PC-3 (cell line): ENCODE measurements at regions not wholly inside any gene's neighbourhood (a gene's known extent, or its start where the extent isn't known, plus 50 kb on each side); places are given as distances from the start of the nearest gene placed in this dataset.
"Not testable (repeated sequence)": the region's sequence is repeated elsewhere in the genome, so short reads cannot be mapped to it uniquely, and the experiment has no call there.

ENCODE experiments used
- ATAC-seq: fragments of 200-7000 bp; cut with Tn5 transposase; 2 replicates; pipeline ENCODE4 v1.9.1; 2020; ENCODE audit warnings: mild to moderate bottlenecking, moderate library complexity
- BruUV-seq: library from RNA; stranded (reverse); fragments of 400-500 nt; replicated peaks from 2 replicates; lab custom pipeline; 2021; lab: Mats Ljungman, UMichigan
- CTCF ChIA-PET: fragments of 300-600 bp; sonication (Branson Sonifier 250); formaldehyde crosslinking; loops from one replicate; lab custom pipeline; 2022; ENCODE audit warnings: antibody characterized with exemption; lab: Charles Lee
- POLR2A ChIA-PET: fragments of 300-600 bp; sonication (Branson Sonifier 250); formaldehyde crosslinking; loops from one replicate; lab custom pipeline; 2022; ENCODE audit warnings: antibody characterized with exemption; ENCODE audit not compliant: unreplicated experiment; lab: Charles Lee
- DNase-seq: peaks from one replicate; pipeline ENCODE4 v3.0.0-alpha.2; 2015
- H2AFZ ChIP-seq: fragments of 300-600 bp; sonication (generic); 2 replicates; pipeline ENCODE4 v1.6.0; 2016; ENCODE audit warnings: antibody characterized with exemption, low read length
- H3F3A ChIP-seq: fragments of 300-600 bp; sonication (generic); one replicate; pipeline ENCODE4 v1.6.0; 2017; ENCODE audit warnings: antibody characterized with exemption, low read length, control low read depth, mild to moderate bottlenecking; ENCODE audit not compliant: unreplicated experiment
- H3K27ac ChIP-seq: fragments of 300-600 bp; sonication (generic); 2 replicates; pipeline ENCODE4 v1.5.1; 2016; ENCODE audit warnings: mild to moderate bottlenecking, low read length
- H3K27me3 ChIP-seq: fragments of 300-600 bp; sonication (generic); 2 replicates; pipeline ENCODE4 v1.6.1; 2016; ENCODE audit warnings: low read length, mixed read lengths
- H3K36me3 ChIP-seq: fragments of 300-600 bp; sonication (generic); 2 replicates; pipeline ENCODE4 v1.6.1; 2016; ENCODE audit warnings: low read depth, mixed run types, low read length, mixed read lengths
- H3K4me1 ChIP-seq: fragments of 300-600 bp; sonication (generic); 2 replicates; pipeline ENCODE4 v1.5.1; 2016; ENCODE audit warnings: low read length; ENCODE audit not compliant: insufficient read depth
- H3K4me2 ChIP-seq: fragments of 300-600 bp; sonication (generic); 2 replicates; pipeline ENCODE4 v1.6.0; 2016; ENCODE audit warnings: low read length
- H3K4me3 ChIP-seq: fragments of 300-600 bp; sonication (generic); 2 replicates; pipeline ENCODE4 v1.5.1; 2016; ENCODE audit warnings: mild to moderate bottlenecking, low read length, mixed read lengths
- H3K79me2 ChIP-seq: fragments of 300-600 bp; sonication (generic); 2 replicates; pipeline ENCODE4 v1.6.1; 2017; ENCODE audit warnings: low read length, mixed read lengths
- H3K9ac ChIP-seq: fragments of 300-600 bp; sonication (generic); 2 replicates; pipeline ENCODE4 v1.6.0; 2016; ENCODE audit warnings: mild to moderate bottlenecking, low read length
- H3K9me2 ChIP-seq: fragments of 300-600 bp; sonication (generic); replicated peaks from 2 replicates; pipeline ENCODE4 v1.6.1; 2016; ENCODE audit warnings: mixed run types, low read length, mixed read lengths
- H3K9me3 ChIP-seq: fragments of 300-600 bp; sonication (generic); 2 replicates; pipeline ENCODE4 v1.6.1; 2016; ENCODE audit warnings: low read length, mixed read lengths
- H4K20me1 ChIP-seq: fragments of 300-600 bp; sonication (generic); 2 replicates; pipeline ENCODE4 v1.6.1; 2016; ENCODE audit warnings: low read length, mixed read lengths
- CTCF ChIP-seq: fragments of 300-600 bp; sonication (generic); conservative IDR thresholded peaks from 2 replicates; pipeline ENCODE4 v1.5.1; 2017; ENCODE audit warnings: antibody characterized with exemption, low read depth, mild to moderate bottlenecking, low read length
- EZH2 ChIP-seq: fragments of 300-600 bp; sonication (generic); IDR thresholded peaks from one replicate; pipeline ENCODE4 v1.6.1; 2017; ENCODE audit warnings: antibody characterized with exemption, mild to moderate bottlenecking, low read length; ENCODE audit not compliant: unreplicated experiment
- EZH2phosphoT487 ChIP-seq: fragments of 300-600 bp; sonication (generic); IDR thresholded peaks from 2 replicates; pipeline ENCODE4 v1.6.1; 2018; ENCODE audit warnings: mild to moderate bottlenecking, antibody characterized with exemption, low read length, borderline replicate concordance
- intact Hi-C: fragments of 100-400 bp; cut with micrococcal nuclease; formaldehyde crosslinking; loops from 2 replicates; pipeline ENCODE4 v1.9.0; 2023

GRCh38 chr2:196298106-196298723 is 126.8 kb upstream of the STK17B start:
- POLR2A ChIA-PET, H3K9me3 ChIP-seq: not testable (repeated sequence)
- peak; percentile 69 for DNase-seq

GRCh38 chr2:196307775-196308305 is 136.5 kb upstream of the STK17B start:
- Histone ChIP-seq H3K9ac (no peak overlapping the region), H4K20me1 (no peaks in the 10 kb centered on the region), H3F3A (no peaks in the 10 kb centered on the region), H3K9me2 (no peaks in the 10 kb centered on the region), H3K4me1 (no peaks in the 10 kb centered on the region), H3K27ac (no peak overlapping the region), H3K4me2 (no peak overlapping the region), H3K9me3 (no peaks in the 10 kb centered on the region), H3K27me3 (no peaks in the 10 kb centered on the region), H3K79me2 (no peaks in the 10 kb centered on the region), H2AFZ (no peak overlapping the region), H3K36me3 (no peaks in the 10 kb centered on the region), H3K4me3 (no peak overlapping the region)
- ChIA-PET CTCF (no interaction called here), POLR2A (interaction anchor here (0.6 kb wide), 1 partner anchor 29 kb away, joined by 3 read pairs; no protein-coding TSS in a partner anchor)
- TF ChIP-seq EZH2 (no peak), CTCF (no peak), EZH2phosphoT487 (no peak)
- intact Hi-C loops, result no loop called here
- BruUV-seq, result no TSS peak
- DNase-seq (no peak), ATAC-seq (no peak)

More at GRCh38 chr2:196298106-196298723, 126.8 kb upstream of the STK17B start:
- H3K27me3 ChIP-seq, ATAC-seq, H3K27ac ChIP-seq, H3K4me3 ChIP-seq, H3K9me2 ChIP-seq, H4K20me1 ChIP-seq, H3K4me2 ChIP-seq, H3F3A ChIP-seq, H2AFZ ChIP-seq, H3K36me3 ChIP-seq, H3K79me2 ChIP-seq, H3K9ac ChIP-seq, BruUV-seq: not testable (repeated sequence)
- intact Hi-C loops, result loop anchor here (1.0 kb wide), 2 partner anchors 39 to 155 kb away; no protein-coding TSS in a partner anchor
- TF ChIP-seq CTCF, result peak; percentile 81
- CTCF ChIA-PET, result interaction anchor here (0.6 to 1.5 kb wide), 5 partner anchors 19 to 155 kb away, joined by 3 to 6 read pairs (median 3); no protein-coding TSS in a partner anchor
- H3K4me1 ChIP-seq, result peaks cover 23% of the 10 kb centered on the region

- Histone ChIP-seq H2AFZ (no peak overlapping the region), H3K27me3 (no peaks in the 10 kb centered on the region), H3K27ac (no peak overlapping the region), H3K4me1 (peaks cover 9% of the 10 kb centered on the region), H3K9me2 (no peaks in the 10 kb centered on the region), H3K4me3 (no peak overlapping the region), H4K20me1 (no peaks in the 10 kb centered on the region), H3K9me3 (no peaks in the 10 kb centered on the region), H3K9ac (no peak overlapping the region), H3K79me2 (no peaks in the 10 kb centered on the region), H3K36me3 (no peaks in the 10 kb centered on the region), H3F3A (no peaks in the 10 kb centered on the region), H3K4me2 (no peak overlapping the region)
- no peak for ATAC-seq
- POLR2A ChIA-PET, result no interaction called here
- intact Hi-C loops, result no loop called here
- DNase-seq, result no peak
- TF ChIP-seq CTCF (no peak), EZH2 (no peak), EZH2phosphoT487 (no peak)
- CTCF ChIA-PET, result no interaction called here
- BruUV-seq, result no TSS peak
These were observed 138.3 kb upstream of the STK17B start for GRCh38 chr2:196309691-196310090.
